HepG2 (cell line): ENCODE measurements at regions not wholly inside any gene's neighbourhood (a gene's known extent, or its start where the extent isn't known, plus 50 kb on each side); places are given as distances from the start of the nearest gene placed in this dataset.

Source experiments
- ATAC-seq: fragments of 200-7000 bp; cut with Tn5 transposase; 3 replicates; pipeline ENCODE4 v1.9.1; 2020; ENCODE audit warnings: mild to moderate bottlenecking, moderate library complexity
- BruUV-seq: library from RNA; stranded (reverse); fragments of 400-500 nt; replicated peaks from 2 replicates; lab custom pipeline; 2021; lab: Mats Ljungman, UMichigan
- CTCF ChIA-PET: fragments of 300-600 bp; formaldehyde crosslinking; extraction: SDS; loops from one replicate; lab custom pipeline; 2021; ENCODE audit warnings: low total read pairs, inconsistent platforms, low intra/inter-chr PET ratio; lab: Yijun Ruan, JAX
- POLR2A ChIA-PET: fragments of 350-600 bp; sonication (Branson Sonifier 250); formaldehyde crosslinking; loops from one replicate; lab custom pipeline; 2020; ENCODE audit warnings: antibody characterized with exemption, inconsistent platforms; lab: Yijun Ruan, JAX
- DNase-seq: peaks from one replicate; pipeline ENCODE4 v3.0.0-alpha.2; 2015; ENCODE audit warnings: low spot score
- FAIRE-seq: peaks from 3 replicates; lab custom pipeline; 2011; peaks lifted over from hg19 to GRCh38; lab: Jason Lieb, UNC
- H2AFZ ChIP-seq: one replicate; pipeline ENCODE4 v1.6.1; 2011; ENCODE audit warnings: low read length, inconsistent platforms
- H3K27ac ChIP-seq: fragments of 300-600 bp; 3 replicates; pipeline ENCODE4 v1.8.0; 2011; ENCODE audit warnings: mixed run types, mild to moderate bottlenecking, mixed read lengths, low read length, inconsistent platforms; ENCODE audit not compliant: insufficient read depth; ENCODE audit errors: extremely low read length
- H3K27me3 ChIP-seq, 2 experiments: fragments of 200-600 bp in 1 of 2; 2 replicates in 1 of 2; 3 replicates in 1 of 2; pipeline versions ENCODE4 v1.6.0 to v1.8.0; 2011; ENCODE audit warnings: low read length in 2 of 2, mild to moderate bottlenecking in 2 of 2, moderate library complexity in 2 of 2, inconsistent platforms in 1 of 2; ENCODE audit not compliant: insufficient read depth in 2 of 2, control insufficient read depth in 1 of 2
- H3K36me3 ChIP-seq, 2 experiments: fragments of 200-600 bp in 1 of 2; replicated peaks in 1 of 2; 2 replicates in 1 of 2; 3 replicates in 1 of 2; pipeline versions ENCODE4 v1.5.1 to v1.8.0; 2011; ENCODE audit warnings: low read length in 2 of 2, inconsistent platforms in 1 of 2; ENCODE audit not compliant: insufficient read depth in 2 of 2, control insufficient read depth in 1 of 2
- H3K4me1 ChIP-seq: 2 replicates; pipeline ENCODE4 v1.5.1; 2012; ENCODE audit warnings: low read length, inconsistent platforms; ENCODE audit not compliant: insufficient read depth
- H3K4me2 ChIP-seq: 2 replicates; pipeline ENCODE4 v1.6.0; 2011; ENCODE audit warnings: low read depth, low read length, inconsistent platforms
- H3K4me3 ChIP-seq, 3 experiments: fragments of 200-600 bp in 1 of 3; sonication (generic), shearing (Covaris generic) in 1 of 3; replicated peaks in 1 of 3; 2 replicates each; pipeline ENCODE4 v1.5.1; 2011 to 2016; ENCODE audit warnings: low read length in 3 of 3, inconsistent platforms in 2 of 3, low read depth in 2 of 3, mild to moderate bottlenecking in 2 of 3, control low read depth in 1 of 3, mixed read lengths in 1 of 3; ENCODE audit not compliant: insufficient read depth in 1 of 3
- H3K79me2 ChIP-seq: one replicate; pipeline ENCODE4 v1.6.1; 2011; ENCODE audit warnings: low read length, inconsistent platforms; ENCODE audit not compliant: insufficient read depth
- H3K9ac ChIP-seq: 2 replicates; pipeline ENCODE4 v1.6.0; 2011; ENCODE audit warnings: mild to moderate bottlenecking, low read depth, low read length, inconsistent platforms; ENCODE audit not compliant: insufficient read depth
- H3K9me3 ChIP-seq: 2 replicates; pipeline ENCODE4 v1.5.1; 2012; ENCODE audit warnings: mild to moderate bottlenecking, low read length
- H4K20me1 ChIP-seq: 2 replicates; pipeline ENCODE4 v1.6.0; 2011; ENCODE audit warnings: inconsistent platforms, mild to moderate bottlenecking, low read length, moderate library complexity; ENCODE audit not compliant: insufficient read depth
- CREBL2 ChIP-seq: sonication (generic); formaldehyde crosslinking; IDR thresholded peaks from 2 replicates; pipeline ENCODE4 v1.8.1; 2023; ENCODE audit warnings: missing genetic modification reagents, mild to moderate bottlenecking, borderline replicate concordance
- HCFC1 ChIP-seq: fragments of 150-350 bp; IDR thresholded peaks from 2 replicates; pipeline ENCODE4 v1.6.1; 2014; ENCODE audit warnings: low read depth, low read length
- POLR2A ChIP-seq, 2 experiments: IDR thresholded peaks; 2 replicates each; pipeline ENCODE4 v1.6.1; 2011; ENCODE audit warnings: low read depth in 2 of 2, low read length in 2 of 2, mild to moderate bottlenecking in 1 of 2, moderate library complexity in 1 of 2; ENCODE audit not compliant: insufficient read depth in 1 of 2
- ZNF512 ChIP-seq: sonication (generic); formaldehyde crosslinking; IDR thresholded peaks from 2 replicates; pipeline ENCODE4 v1.4.0; 2020; ENCODE audit warnings: mild to moderate bottlenecking, missing genetic modification reagents
- ZNF543 ChIP-seq: sonication (generic); formaldehyde crosslinking; IDR thresholded peaks from 2 replicates; pipeline ENCODE4 v1.4.0; 2020; ENCODE audit warnings: mild to moderate bottlenecking, missing genetic modification reagents
- WGBS: methylation state at CpG from one replicate; pipeline ENCODE4 v1.1.6; 2017; ENCODE audit warnings: low lambda C conversion rate; 5-methylcytosine and 5-hydroxymethylcytosine counted together
- in situ Hi-C: cut with HindIII; loops from 2 replicates; pipeline ENCODE4 v1.10.0; 2017; ENCODE audit warnings: low pct_unique_long_range_greater_than_20kb; ENCODE audit not compliant: extremely low pct_ligation_motif_present
- intact Hi-C: fragments of 100-400 bp; cut with micrococcal nuclease; formaldehyde crosslinking; loops from one replicate; pipeline ENCODE4 v1.10.0; 2022; ENCODE audit not compliant: unreplicated experiment
- TF ChIP-seq, protein P1 (sequence below): sonication (generic); formaldehyde crosslinking; IDR thresholded peaks from 2 replicates; pipeline ENCODE4 v1.9.0; 2021; ENCODE audit warnings: mild to moderate bottlenecking, missing genetic modification reagents

DNA sequence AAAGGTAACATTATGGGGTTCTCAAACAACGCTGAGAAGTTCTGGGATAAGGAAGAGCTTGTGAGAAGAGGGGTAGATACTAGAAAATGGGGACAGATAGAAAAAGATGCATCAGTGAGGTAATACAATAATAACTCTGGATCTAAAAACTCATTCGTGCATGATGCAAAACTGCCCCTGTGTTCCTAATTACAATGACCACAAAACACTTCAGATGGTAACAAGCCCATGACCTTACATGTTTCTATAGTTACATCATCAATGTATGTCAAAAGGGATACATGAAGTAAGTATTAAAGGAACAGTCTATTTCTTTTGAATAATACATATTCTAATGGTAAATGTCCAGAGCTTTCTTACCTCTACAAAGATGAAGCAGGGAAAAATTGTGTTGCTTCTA lies 110.6 kb upstream of the PLPPR5 start:
- intact Hi-C loops: no loop called here
- Histone ChIP-seq H3K4me3 (no peak overlapping the region), H3K4me1 (peaks cover 7% of the 10 kb centered on the region; the same call in 1 of the 2 replicates), H3K27me3 (no peaks in the 10 kb centered on the region), H3K36me3 (no peaks in the 10 kb centered on the region), H3K4me2 (no peak overlapping the region), H4K20me1 (no peaks in the 10 kb centered on the region), H3K79me2 (no peaks in the 10 kb centered on the region), H3K27ac (no peak overlapping the region), H3K9me3 (no peaks in the 10 kb centered on the region), H3K9ac (no peak overlapping the region), H2AFZ (no peak overlapping the region)
- ChIA-PET CTCF (no interaction called here), POLR2A (no interaction called here)
- in situ Hi-C loops: no loop called here
- ATAC-seq (no peak), DNase-seq (no peak), FAIRE-seq (no peak)
- WGBS: 2% methylated on average over 2 of the region's 2 CpGs
- TF ChIP-seq POLR2A (IDR thresholded peaks at IDR 0.05; ENCODE audit: insufficient read depth in 1 of 2, low read depth in 2 of 2, low read length in 2 of 2) (no peak), HCFC1 (no peak), ZNF543 (CRISPR knock-in tag) (no peak), CREBL2 (CRISPR knock-in tag) (no peak), ZNF512 (CRISPR knock-in tag) (no peak)
- TF ChIP-seq, protein P1, sequence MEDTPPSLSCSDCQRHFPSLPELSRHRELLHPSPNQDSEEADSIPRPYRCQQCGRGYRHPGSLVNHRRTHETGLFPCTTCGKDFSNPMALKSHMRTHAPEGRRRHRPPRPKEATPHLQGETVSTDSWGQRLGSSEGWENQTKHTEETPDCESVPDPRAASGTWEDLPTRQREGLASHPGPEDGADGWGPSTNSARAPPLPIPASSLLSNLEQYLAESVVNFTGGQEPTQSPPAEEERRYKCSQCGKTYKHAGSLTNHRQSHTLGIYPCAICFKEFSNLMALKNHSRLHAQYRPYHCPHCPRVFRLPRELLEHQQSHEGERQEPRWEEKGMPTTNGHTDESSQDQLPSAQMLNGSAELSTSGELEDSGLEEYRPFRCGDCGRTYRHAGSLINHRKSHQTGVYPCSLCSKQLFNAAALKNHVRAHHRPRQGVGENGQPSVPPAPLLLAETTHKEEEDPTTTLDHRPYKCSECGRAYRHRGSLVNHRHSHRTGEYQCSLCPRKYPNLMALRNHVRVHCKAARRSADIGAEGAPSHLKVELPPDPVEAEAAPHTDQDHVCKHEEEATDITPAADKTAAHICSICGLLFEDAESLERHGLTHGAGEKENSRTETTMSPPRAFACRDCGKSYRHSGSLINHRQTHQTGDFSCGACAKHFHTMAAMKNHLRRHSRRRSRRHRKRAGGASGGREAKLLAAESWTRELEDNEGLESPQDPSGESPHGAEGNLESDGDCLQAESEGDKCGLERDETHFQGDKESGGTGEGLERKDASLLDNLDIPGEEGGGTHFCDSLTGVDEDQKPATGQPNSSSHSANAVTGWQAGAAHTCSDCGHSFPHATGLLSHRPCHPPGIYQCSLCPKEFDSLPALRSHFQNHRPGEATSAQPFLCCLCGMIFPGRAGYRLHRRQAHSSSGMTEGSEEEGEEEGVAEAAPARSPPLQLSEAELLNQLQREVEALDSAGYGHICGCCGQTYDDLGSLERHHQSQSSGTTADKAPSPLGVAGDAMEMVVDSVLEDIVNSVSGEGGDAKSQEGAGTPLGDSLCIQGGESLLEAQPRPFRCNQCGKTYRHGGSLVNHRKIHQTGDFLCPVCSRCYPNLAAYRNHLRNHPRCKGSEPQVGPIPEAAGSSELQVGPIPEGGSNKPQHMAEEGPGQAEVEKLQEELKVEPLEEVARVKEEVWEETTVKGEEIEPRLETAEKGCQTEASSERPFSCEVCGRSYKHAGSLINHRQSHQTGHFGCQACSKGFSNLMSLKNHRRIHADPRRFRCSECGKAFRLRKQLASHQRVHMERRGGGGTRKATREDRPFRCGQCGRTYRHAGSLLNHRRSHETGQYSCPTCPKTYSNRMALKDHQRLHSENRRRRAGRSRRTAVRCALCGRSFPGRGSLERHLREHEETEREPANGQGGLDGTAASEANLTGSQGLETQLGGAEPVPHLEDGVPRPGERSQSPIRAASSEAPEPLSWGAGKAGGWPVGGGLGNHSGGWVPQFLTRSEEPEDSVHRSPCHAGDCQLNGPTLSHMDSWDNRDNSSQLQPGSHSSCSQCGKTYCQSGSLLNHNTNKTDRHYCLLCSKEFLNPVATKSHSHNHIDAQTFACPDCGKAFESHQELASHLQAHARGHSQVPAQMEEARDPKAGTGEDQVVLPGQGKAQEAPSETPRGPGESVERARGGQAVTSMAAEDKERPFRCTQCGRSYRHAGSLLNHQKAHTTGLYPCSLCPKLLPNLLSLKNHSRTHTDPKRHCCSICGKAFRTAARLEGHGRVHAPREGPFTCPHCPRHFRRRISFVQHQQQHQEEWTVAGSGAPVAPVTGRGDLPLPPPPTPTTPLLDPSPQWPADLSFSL (CRISPR knock-in tag): no peak
- no TSS peak for BruUV-seq
